ENCODE measurements at regions not wholly inside any gene's neighbourhood (a gene's known extent, or its start where the extent isn't known, plus 50 kb on each side); places are given as distances from the start of the nearest gene placed in this dataset.

DNA sequence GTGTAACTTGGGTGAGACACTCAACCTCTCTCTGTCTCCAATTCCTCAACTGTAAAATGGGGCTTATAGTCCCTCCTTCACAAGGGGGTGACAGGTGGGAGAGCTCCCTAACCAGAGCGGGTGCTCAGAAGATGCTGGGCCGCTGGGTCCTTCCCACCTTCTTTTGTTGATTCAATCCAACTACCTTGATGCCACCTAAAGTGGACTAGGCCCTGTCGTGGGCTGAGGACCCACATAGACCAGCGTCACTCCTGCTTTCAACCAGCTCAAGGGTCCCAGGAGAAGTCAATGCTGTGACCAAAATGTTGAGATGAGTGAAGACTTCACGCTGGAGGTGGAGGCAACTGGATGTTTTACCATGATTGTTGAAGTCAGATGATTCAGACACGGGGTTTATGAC is 72.7 kb upstream of the WNT11 start:
- no peak overlapping the region for H3K27ac ChIP-seq
- no peaks in the 10 kb centered on the region for H3K4me1 ChIP-seq (ENCODE audit: low read depth)
- TF ChIP-seq, protein P1, sequence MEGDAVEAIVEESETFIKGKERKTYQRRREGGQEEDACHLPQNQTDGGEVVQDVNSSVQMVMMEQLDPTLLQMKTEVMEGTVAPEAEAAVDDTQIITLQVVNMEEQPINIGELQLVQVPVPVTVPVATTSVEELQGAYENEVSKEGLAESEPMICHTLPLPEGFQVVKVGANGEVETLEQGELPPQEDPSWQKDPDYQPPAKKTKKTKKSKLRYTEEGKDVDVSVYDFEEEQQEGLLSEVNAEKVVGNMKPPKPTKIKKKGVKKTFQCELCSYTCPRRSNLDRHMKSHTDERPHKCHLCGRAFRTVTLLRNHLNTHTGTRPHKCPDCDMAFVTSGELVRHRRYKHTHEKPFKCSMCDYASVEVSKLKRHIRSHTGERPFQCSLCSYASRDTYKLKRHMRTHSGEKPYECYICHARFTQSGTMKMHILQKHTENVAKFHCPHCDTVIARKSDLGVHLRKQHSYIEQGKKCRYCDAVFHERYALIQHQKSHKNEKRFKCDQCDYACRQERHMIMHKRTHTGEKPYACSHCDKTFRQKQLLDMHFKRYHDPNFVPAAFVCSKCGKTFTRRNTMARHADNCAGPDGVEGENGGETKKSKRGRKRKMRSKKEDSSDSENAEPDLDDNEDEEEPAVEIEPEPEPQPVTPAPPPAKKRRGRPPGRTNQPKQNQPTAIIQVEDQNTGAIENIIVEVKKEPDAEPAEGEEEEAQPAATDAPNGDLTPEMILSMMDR (IDR thresholded peaks at IDR 0.05; ENCODE audit: low read depth, low read length) = no peak
- H3K4me3 ChIP-seq = no peak overlapping the region
- no peaks in the 10 kb centered on the region for H3K27me3 ChIP-seq
- H3K9me3 ChIP-seq (ENCODE audit: low read depth) = no peaks in the 10 kb centered on the region
- DNase-seq (ENCODE audit: low read depth in 1 of 2, low spot score in 1 of 2) = no peak
- H3K36me3 ChIP-seq = no peaks in the 10 kb centered on the region

DNA sequence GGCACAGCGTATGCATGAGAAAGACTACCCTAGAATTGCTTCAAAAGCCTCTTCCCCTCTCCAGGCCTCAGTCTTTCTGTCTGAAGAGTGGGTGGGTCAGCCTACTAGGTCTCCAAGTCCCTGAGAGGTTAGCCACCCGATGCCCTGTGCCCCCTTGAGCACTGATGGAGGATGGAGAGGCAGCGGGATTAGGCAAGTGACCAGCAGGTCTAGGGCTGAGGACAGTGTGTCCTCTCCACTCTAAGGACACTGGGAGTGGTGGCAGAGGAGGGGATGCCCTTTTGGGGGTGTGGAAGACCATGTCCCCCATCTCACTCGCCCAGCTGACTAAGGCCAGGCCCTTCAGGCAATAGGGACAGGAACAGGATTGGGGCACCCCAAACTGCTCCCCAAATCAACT is 72.2 kb upstream of the WNT11 start:
- no peak overlapping the region for H3K4me3 ChIP-seq
- no peaks in the 10 kb centered on the region for H3K27me3 ChIP-seq
- TF ChIP-seq, protein P1 (IDR thresholded peaks at IDR 0.05; ENCODE audit: low read depth, low read length) = no peak
- H3K9me3 ChIP-seq (ENCODE audit: low read depth) = no peaks in the 10 kb centered on the region
- no peaks in the 10 kb centered on the region for H3K4me1 ChIP-seq (ENCODE audit: low read depth)
- no peaks in the 10 kb centered on the region for H3K36me3 ChIP-seq
- no peak overlapping the region for H3K27ac ChIP-seq
- DNase-seq (ENCODE audit: low read depth in 1 of 2, low spot score in 1 of 2) = no peak

DNA sequence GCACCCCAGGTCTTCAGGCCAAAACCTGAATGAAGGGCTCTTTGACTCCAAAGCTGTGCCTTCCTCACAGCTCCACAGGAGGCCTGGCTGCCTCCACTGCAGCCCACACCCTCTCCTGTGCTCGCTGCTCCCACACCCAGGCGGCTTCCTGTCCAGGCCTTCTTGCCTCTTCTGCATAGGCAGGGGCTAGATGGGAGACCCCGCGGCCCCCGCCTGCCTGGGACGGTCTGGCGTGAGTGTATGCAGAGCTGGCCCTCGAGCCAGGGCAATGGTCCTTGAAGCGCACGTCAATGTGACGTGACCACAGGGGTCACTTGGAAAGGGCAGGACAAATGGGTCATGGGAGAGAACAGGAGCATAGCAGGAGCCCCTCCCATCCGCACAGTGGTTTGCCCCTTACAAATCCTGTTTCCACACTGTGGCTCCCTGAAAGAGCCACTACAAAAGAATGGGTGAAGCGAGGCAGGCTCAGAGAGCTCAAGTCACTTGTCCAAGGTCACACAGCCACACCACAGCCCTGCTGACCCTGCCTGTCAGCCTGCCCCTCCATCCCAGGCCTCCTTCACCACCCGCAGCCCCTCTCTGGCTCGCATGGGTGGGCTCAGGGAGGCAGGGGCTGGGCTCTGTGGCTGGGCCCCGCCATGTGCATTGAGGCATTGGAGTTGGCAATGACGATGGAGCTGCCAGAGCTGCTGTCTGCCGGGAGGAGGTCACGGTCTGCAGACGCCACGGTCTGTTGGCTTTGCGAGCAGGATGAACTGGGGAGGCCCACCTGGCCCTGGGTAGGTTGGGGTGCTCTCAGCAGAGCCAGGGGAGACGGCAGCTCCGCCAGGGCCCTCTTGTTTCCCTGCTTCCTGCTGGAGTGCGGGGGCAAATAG is 71.2 kb upstream of the WNT11 start:
- Histone ChIP-seq H3K27me3 (no peaks in the 10 kb centered on the region), H3K36me3 (no peaks in the 10 kb centered on the region), H3K4me1 (ENCODE audit: low read depth) (no peaks in the 10 kb centered on the region), H3K9me3 (ENCODE audit: low read depth) (no peaks in the 10 kb centered on the region), H3K4me3 (no peak overlapping the region), H3K27ac (no peak overlapping the region)
- TF ChIP-seq, protein P1 (IDR thresholded peaks at IDR 0.05; ENCODE audit: low read depth, low read length) = no peak
- no peak for DNase-seq (ENCODE audit: low read depth in 1 of 2, low spot score in 1 of 2)

DNA sequence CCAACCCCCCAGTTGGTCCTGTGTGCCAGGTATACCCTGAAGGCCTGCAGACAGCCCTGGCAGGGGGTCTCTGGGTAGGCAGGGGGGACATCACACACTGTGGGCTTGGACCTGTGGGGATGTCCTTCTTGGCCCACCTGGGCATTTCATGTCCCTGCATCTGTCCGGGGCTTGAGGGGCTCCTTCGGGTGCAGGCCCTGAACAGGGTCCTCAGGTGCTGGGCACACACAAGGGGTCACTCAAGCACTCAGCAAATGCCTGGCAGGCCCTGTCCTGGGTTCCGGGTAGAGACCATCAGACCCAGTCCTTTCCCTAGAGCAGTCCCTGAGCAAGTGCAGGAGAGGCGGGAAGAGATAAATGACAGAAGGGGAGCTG is 70.5 kb upstream of the WNT11 start:
- Histone ChIP-seq H3K27me3 (no peaks in the 10 kb centered on the region), H3K4me1 (ENCODE audit: low read depth) (no peaks in the 10 kb centered on the region), H3K27ac (no peak overlapping the region), H3K36me3 (no peaks in the 10 kb centered on the region), H3K4me3 (no peak overlapping the region), H3K9me3 (ENCODE audit: low read depth) (no peaks in the 10 kb centered on the region)
- DNase-seq (ENCODE audit: low read depth in 1 of 2, low spot score in 1 of 2) = no peak
- TF ChIP-seq, protein P1 (IDR thresholded peaks at IDR 0.05; ENCODE audit: low read depth, low read length) = no peak

DNA sequence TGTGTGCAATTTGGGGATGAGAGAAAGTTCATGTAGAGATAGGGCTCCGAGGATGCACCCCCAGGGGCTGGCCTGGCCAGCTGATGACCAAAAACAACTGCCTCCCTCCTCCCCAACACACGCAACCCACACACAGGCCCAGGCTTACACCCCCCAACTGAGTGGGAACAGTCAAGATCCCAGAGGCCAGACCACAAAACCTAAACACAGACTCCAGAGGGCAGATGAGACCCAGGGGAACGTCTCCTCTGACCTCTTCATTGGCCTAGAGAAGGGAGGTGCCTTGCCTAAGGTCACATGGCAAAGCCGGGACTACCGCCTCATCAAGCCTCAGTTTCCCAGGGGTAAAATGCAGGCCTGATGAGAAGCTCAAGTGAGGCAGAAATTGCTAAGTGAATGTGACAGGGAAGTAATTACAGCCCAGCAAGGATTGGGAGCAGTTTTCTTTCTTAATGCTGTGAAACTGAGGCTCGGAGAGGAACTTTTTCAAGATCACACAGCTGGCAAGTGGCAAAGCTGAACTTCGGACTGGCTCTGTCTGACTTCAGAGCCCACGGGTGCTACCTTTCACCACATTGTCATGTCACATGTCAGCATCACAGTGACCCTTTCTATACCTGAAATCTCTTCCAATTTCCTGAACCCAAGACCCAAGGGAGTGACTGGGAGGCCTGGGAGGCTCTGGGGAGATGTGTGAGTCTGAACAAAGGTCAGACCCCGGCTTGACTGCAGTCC is 69.9 kb upstream of the WNT11 start:
- DNase-seq (ENCODE audit: low read depth in 1 of 2, low spot score in 1 of 2) = no peak
- TF ChIP-seq, protein P1 (IDR thresholded peaks at IDR 0.05; ENCODE audit: low read depth, low read length) = no peak
- Histone ChIP-seq H3K4me3 (no peak overlapping the region), H3K27ac (no peak overlapping the region), H3K36me3 (no peaks in the 10 kb centered on the region), H3K9me3 (ENCODE audit: low read depth) (no peaks in the 10 kb centered on the region), H3K4me1 (ENCODE audit: low read depth) (no peaks in the 10 kb centered on the region), H3K27me3 (no peaks in the 10 kb centered on the region)
